ENCODE measurements at regions not wholly inside any gene's neighbourhood (a gene's known extent, or its start where the extent isn't known, plus 50 kb on each side); places are given as distances from the start of the nearest gene placed in this dataset.

DNA sequence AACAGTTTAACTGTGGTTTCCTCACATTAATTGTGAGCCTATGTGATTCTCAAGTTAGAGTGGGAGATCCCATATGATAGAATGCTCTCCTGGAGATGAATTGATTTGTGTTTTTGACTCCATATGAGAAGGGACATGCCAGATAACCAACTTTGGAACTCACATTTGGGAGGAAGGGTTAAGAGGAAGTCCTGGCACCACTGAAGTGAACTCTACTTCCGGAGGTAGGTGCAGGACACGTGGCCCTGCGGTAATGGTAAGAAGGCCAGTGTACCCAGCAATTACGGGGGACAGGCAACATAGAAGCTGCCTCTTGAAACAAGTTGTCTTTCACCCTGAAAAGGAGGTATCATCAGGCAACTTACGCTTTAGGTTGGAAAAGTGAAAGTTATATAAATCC, 146.6 kb upstream of the RFX3 start:
- TF ChIP-seq TAF1 (conservative IDR thresholded peaks at IDR 0.05) (no peak), YY1 (IDR thresholded peaks at IDR 0.05) (no peak)
- TF ChIP-seq, protein P1, sequence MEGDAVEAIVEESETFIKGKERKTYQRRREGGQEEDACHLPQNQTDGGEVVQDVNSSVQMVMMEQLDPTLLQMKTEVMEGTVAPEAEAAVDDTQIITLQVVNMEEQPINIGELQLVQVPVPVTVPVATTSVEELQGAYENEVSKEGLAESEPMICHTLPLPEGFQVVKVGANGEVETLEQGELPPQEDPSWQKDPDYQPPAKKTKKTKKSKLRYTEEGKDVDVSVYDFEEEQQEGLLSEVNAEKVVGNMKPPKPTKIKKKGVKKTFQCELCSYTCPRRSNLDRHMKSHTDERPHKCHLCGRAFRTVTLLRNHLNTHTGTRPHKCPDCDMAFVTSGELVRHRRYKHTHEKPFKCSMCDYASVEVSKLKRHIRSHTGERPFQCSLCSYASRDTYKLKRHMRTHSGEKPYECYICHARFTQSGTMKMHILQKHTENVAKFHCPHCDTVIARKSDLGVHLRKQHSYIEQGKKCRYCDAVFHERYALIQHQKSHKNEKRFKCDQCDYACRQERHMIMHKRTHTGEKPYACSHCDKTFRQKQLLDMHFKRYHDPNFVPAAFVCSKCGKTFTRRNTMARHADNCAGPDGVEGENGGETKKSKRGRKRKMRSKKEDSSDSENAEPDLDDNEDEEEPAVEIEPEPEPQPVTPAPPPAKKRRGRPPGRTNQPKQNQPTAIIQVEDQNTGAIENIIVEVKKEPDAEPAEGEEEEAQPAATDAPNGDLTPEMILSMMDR (IDR thresholded peaks at IDR 0.05; ENCODE audit: low read depth, low read length, missing input control), result no peak

Data from liver (tissue), 3 donors.